ENCODE measurements at regions not wholly inside any gene's neighbourhood (a gene's known extent, or its start where the extent isn't known, plus 50 kb on each side); places are given as distances from the start of the nearest gene placed in this dataset.

- Histone ChIP-seq H3K4me1 (ENCODE audit: control insufficient read depth in 3 of 3, insufficient read depth in 3 of 3, low read length in 3 of 3) (peaks cover 0 to 3% (median 0%) of the 10 kb centered on the region in 3 donors), H3K27me3 (ENCODE audit: control insufficient read depth in 3 of 3, insufficient read depth in 3 of 3, low read length in 3 of 3) (no peaks in the 10 kb centered on the region), H3K9me3 (ENCODE audit: control insufficient read depth in 3 of 3, low read length in 3 of 3) (peaks cover 0 to 3% (median 0%) of the 10 kb centered on the region in 3 donors), H3K9ac (ENCODE audit: low read depth in 1 of 3, low read length in 3 of 3) (no peak overlapping the region), H3K36me3 (ENCODE audit: control insufficient read depth in 3 of 3, insufficient read depth in 3 of 3, low read length in 3 of 3) (no peaks in the 10 kb centered on the region), H3K27ac (ENCODE audit: low read depth, low read length) (no peak overlapping the region), H3K4me3 (ENCODE audit: low read length in 3 of 3) (no peak overlapping the region)
Measured at GRCh38 chr4:123562994-123563750, 166.6 kb downstream of the SPRY1 start.

GRCh38 chr4:123564758-123565346 is 168.3 kb downstream of the SPRY1 start:
- peaks cover 0 to 3% (median 0%) of the 10 kb centered on the region in 3 donors for H3K9me3 ChIP-seq (ENCODE audit: control insufficient read depth in 3 of 3, low read length in 3 of 3)
- peak overlapping the region in 1 of 3 donors; percentile 10 for H3K9ac ChIP-seq (ENCODE audit: low read depth in 1 of 3, low read length in 3 of 3)
- H3K27me3 ChIP-seq (ENCODE audit: control insufficient read depth in 3 of 3, insufficient read depth in 3 of 3, low read length in 3 of 3), result no peaks in the 10 kb centered on the region
- peaks cover 0 to 3% (median 0%) of the 10 kb centered on the region in 3 donors for H3K4me1 ChIP-seq (ENCODE audit: control insufficient read depth in 3 of 3, insufficient read depth in 3 of 3, low read length in 3 of 3)
- H3K4me3 ChIP-seq (ENCODE audit: low read length in 3 of 3), result no peak overlapping the region
- H3K27ac ChIP-seq (ENCODE audit: low read depth, low read length), result no peak overlapping the region
- no peaks in the 10 kb centered on the region for H3K36me3 ChIP-seq (ENCODE audit: control insufficient read depth in 3 of 3, insufficient read depth in 3 of 3, low read length in 3 of 3)

DNA sequence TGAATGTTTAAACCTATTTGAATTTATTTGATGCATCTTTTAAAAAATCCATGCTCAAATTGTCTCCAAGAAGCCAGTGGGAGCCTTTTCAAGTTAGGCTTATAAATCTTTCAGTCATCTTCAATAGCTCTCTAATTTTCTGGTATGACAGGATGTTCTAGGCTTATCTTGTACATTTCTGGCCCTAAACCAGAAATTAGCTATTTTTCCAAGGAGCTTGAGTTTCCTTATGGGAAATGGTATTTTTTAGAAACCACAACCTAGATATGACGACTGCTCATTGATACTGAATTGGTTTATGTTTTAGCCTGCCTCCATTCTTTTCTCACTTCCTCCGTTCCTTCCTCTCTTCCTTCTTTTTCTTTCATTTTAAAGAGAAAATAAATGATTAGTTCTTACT is 172.3 kb downstream of the SPRY1 start:
- no peak overlapping the region for H3K9ac ChIP-seq (ENCODE audit: low read depth in 1 of 3, low read length in 3 of 3)
- no peaks in the 10 kb centered on the region for H3K36me3 ChIP-seq (ENCODE audit: control insufficient read depth in 3 of 3, insufficient read depth in 3 of 3, low read length in 3 of 3)
- H3K9me3 ChIP-seq (ENCODE audit: control insufficient read depth in 3 of 3, low read length in 3 of 3), result peaks cover 0 to 3% (median 0%) of the 10 kb centered on the region in 3 donors
- no peak overlapping the region for H3K4me3 ChIP-seq (ENCODE audit: low read length in 3 of 3)
- H3K4me1 ChIP-seq (ENCODE audit: control insufficient read depth in 3 of 3, insufficient read depth in 3 of 3, low read length in 3 of 3), result peaks cover 0 to 3% (median 0%) of the 10 kb centered on the region in 3 donors
- H3K27ac ChIP-seq (ENCODE audit: low read depth, low read length), result no peak overlapping the region
- H3K27me3 ChIP-seq (ENCODE audit: control insufficient read depth in 3 of 3, insufficient read depth in 3 of 3, low read length in 3 of 3), result no peaks in the 10 kb centered on the region

GRCh38 chr4:123569541-123569940 is 172.9 kb downstream of the SPRY1 start:
- no peaks in the 10 kb centered on the region for H3K36me3 ChIP-seq (ENCODE audit: control insufficient read depth in 3 of 3, insufficient read depth in 3 of 3, low read length in 3 of 3)
- no peak overlapping the region for H3K4me3 ChIP-seq (ENCODE audit: low read length in 3 of 3)
- H3K4me1 ChIP-seq (ENCODE audit: control insufficient read depth in 3 of 3, insufficient read depth in 3 of 3, low read length in 3 of 3), result peaks cover 0 to 3% (median 0%) of the 10 kb centered on the region in 3 donors
- peaks cover 0 to 3% (median 0%) of the 10 kb centered on the region in 3 donors for H3K9me3 ChIP-seq (ENCODE audit: control insufficient read depth in 3 of 3, low read length in 3 of 3)
- no peaks in the 10 kb centered on the region for H3K27me3 ChIP-seq (ENCODE audit: control insufficient read depth in 3 of 3, insufficient read depth in 3 of 3, low read length in 3 of 3)
- no peak overlapping the region for H3K27ac ChIP-seq (ENCODE audit: low read depth, low read length)
- no peak overlapping the region for H3K9ac ChIP-seq (ENCODE audit: low read depth in 1 of 3, low read length in 3 of 3)

- no peaks in the 10 kb centered on the region for H3K4me1 ChIP-seq (ENCODE audit: control insufficient read depth in 3 of 3, insufficient read depth in 3 of 3, low read length in 3 of 3)
- H3K36me3 ChIP-seq (ENCODE audit: control insufficient read depth in 3 of 3, insufficient read depth in 3 of 3, low read length in 3 of 3), result no peaks in the 10 kb centered on the region
- H3K4me3 ChIP-seq (ENCODE audit: low read length in 3 of 3), result no peak overlapping the region
- H3K9ac ChIP-seq (ENCODE audit: low read depth in 1 of 3, low read length in 3 of 3), result no peak overlapping the region
- no peak overlapping the region for H3K27ac ChIP-seq (ENCODE audit: low read depth, low read length)
- H3K27me3 ChIP-seq (ENCODE audit: control insufficient read depth in 3 of 3, insufficient read depth in 3 of 3, low read length in 3 of 3), result no peaks in the 10 kb centered on the region
- no peaks in the 10 kb centered on the region for H3K9me3 ChIP-seq (ENCODE audit: control insufficient read depth in 3 of 3, low read length in 3 of 3)
Measured at GRCh38 chr4:123573866-123574508, 177.4 kb downstream of the SPRY1 start.

- H3K4me1 ChIP-seq (ENCODE audit: control insufficient read depth in 3 of 3, insufficient read depth in 3 of 3, low read length in 3 of 3), result no peaks in the 10 kb centered on the region
- no peaks in the 10 kb centered on the region for H3K36me3 ChIP-seq (ENCODE audit: control insufficient read depth in 3 of 3, insufficient read depth in 3 of 3, low read length in 3 of 3)
- no peak overlapping the region for H3K4me3 ChIP-seq (ENCODE audit: low read length in 3 of 3)
- no peaks in the 10 kb centered on the region for H3K9me3 ChIP-seq (ENCODE audit: control insufficient read depth in 3 of 3, low read length in 3 of 3)
- H3K9ac ChIP-seq (ENCODE audit: low read depth in 1 of 3, low read length in 3 of 3), result no peak overlapping the region
- no peak overlapping the region for H3K27ac ChIP-seq (ENCODE audit: low read depth, low read length)
- no peaks in the 10 kb centered on the region for H3K27me3 ChIP-seq (ENCODE audit: control insufficient read depth in 3 of 3, insufficient read depth in 3 of 3, low read length in 3 of 3)
Measured at GRCh38 chr4:123575291-123575690, 178.7 kb downstream of the SPRY1 start.

- Histone ChIP-seq H3K9ac (ENCODE audit: low read depth in 1 of 3, low read length in 3 of 3) (no peak overlapping the region), H3K36me3 (ENCODE audit: control insufficient read depth in 3 of 3, insufficient read depth in 3 of 3, low read length in 3 of 3) (no peaks in the 10 kb centered on the region), H3K4me1 (ENCODE audit: control insufficient read depth in 3 of 3, insufficient read depth in 3 of 3, low read length in 3 of 3) (no peaks in the 10 kb centered on the region), H3K27me3 (ENCODE audit: control insufficient read depth in 3 of 3, insufficient read depth in 3 of 3, low read length in 3 of 3) (no peaks in the 10 kb centered on the region), H3K9me3 (ENCODE audit: control insufficient read depth in 3 of 3, low read length in 3 of 3) (peaks cover 0 to 6% (median 6%) of the 10 kb centered on the region in 3 donors), H3K4me3 (ENCODE audit: low read length in 3 of 3) (no peak overlapping the region), H3K27ac (ENCODE audit: low read depth, low read length) (no peak overlapping the region)
Measured at GRCh38 chr4:123577225-123577906, 180.8 kb downstream of the SPRY1 start.

DNA sequence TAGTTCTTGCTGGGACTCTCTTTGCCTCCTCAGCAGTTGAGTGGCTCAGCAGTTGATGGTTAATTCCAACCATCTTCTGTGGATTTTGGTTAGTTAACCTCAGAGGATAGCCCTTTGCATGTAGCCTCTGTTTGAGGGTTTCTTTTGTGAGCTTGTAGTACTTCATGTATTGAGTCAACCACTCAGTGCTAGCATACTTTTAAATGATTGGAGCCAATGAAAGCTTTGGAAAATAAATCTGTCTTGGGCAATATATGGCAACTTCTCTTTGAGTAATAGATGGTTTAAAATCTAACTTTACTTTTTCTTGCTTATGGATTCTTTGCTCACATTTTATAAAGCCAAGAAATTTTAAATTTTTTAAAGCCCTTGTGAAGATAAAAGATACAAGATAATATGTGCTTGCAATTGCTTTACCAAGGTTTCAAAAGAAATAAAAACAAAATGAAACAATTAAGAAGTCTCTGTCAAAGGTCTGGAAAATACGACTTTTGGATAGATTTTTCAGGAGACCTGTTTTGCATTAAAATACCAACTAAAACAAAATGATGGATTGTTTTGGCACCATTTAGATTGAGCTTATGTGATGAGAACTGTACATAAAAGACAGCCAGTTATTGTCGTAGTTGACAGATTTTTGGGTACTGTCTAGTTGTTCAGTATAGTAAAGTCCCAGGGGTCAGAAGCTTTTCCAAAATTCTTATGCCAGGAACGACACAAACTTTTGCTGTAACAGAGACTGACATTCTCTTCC is 181.9 kb downstream of the SPRY1 start:
- H3K9ac ChIP-seq (ENCODE audit: low read depth in 1 of 3, low read length in 3 of 3), result no peak overlapping the region
- no peaks in the 10 kb centered on the region for H3K36me3 ChIP-seq (ENCODE audit: control insufficient read depth in 3 of 3, insufficient read depth in 3 of 3, low read length in 3 of 3)

GRCh38 chr4:123579961-123580360 is 183.4 kb downstream of the SPRY1 start:
- no peak overlapping the region for H3K27ac ChIP-seq (ENCODE audit: low read depth, low read length)
- H3K27me3 ChIP-seq (ENCODE audit: control insufficient read depth in 3 of 3, insufficient read depth in 3 of 3, low read length in 3 of 3), result no peaks in the 10 kb centered on the region
- H3K9ac ChIP-seq (ENCODE audit: low read depth in 1 of 3, low read length in 3 of 3), result no peak overlapping the region

More for the DNA sequence above, 181.9 kb downstream of the SPRY1 start:
- Histone ChIP-seq H3K4me3 (ENCODE audit: low read length in 3 of 3) (no peak overlapping the region), H3K27ac (ENCODE audit: low read depth, low read length) (no peak overlapping the region), H3K9me3 (ENCODE audit: control insufficient read depth in 3 of 3, low read length in 3 of 3) (peaks cover 0 to 6% (median 6%) of the 10 kb centered on the region in 3 donors), H3K4me1 (ENCODE audit: control insufficient read depth in 3 of 3, insufficient read depth in 3 of 3, low read length in 3 of 3) (no peaks in the 10 kb centered on the region), H3K27me3 (ENCODE audit: control insufficient read depth in 3 of 3, insufficient read depth in 3 of 3, low read length in 3 of 3) (no peaks in the 10 kb centered on the region)

More at GRCh38 chr4:123579961-123580360, 183.4 kb downstream of the SPRY1 start:
- peaks cover 0 to 6% (median 6%) of the 10 kb centered on the region in 3 donors for H3K9me3 ChIP-seq (ENCODE audit: control insufficient read depth in 3 of 3, low read length in 3 of 3)
- no peaks in the 10 kb centered on the region for H3K36me3 ChIP-seq (ENCODE audit: control insufficient read depth in 3 of 3, insufficient read depth in 3 of 3, low read length in 3 of 3)
- no peaks in the 10 kb centered on the region for H3K4me1 ChIP-seq (ENCODE audit: control insufficient read depth in 3 of 3, insufficient read depth in 3 of 3, low read length in 3 of 3)
- H3K4me3 ChIP-seq (ENCODE audit: low read length in 3 of 3), result no peak overlapping the region

Data from skeletal muscle tissue (tissue), 3 donors.